PC-3 (cell line): ENCODE measurements at regions not wholly inside any gene's neighbourhood (a gene's known extent, or its start where the extent isn't known, plus 50 kb on each side); places are given as distances from the start of the nearest gene placed in this dataset.

Experiments
- CTCF ChIP-seq: fragments of 300-600 bp; sonication (generic); conservative IDR thresholded peaks from 2 replicates; pipeline ENCODE4 v1.5.1; 2017; ENCODE audit warnings: antibody characterized with exemption, low read depth, mild to moderate bottlenecking, low read length
- EZH2phosphoT487 ChIP-seq: fragments of 300-600 bp; sonication (generic); IDR thresholded peaks from 2 replicates; pipeline ENCODE4 v1.6.1; 2018; ENCODE audit warnings: mild to moderate bottlenecking, antibody characterized with exemption, low read length, borderline replicate concordance

- TF ChIP-seq EZH2phosphoT487 (no peak), CTCF (no peak)
Measured at GRCh38 chr1:80806431-80806830, 994.3 kb upstream of the ADGRL2 start.
